ENCODE measurements at regions not wholly inside any gene's neighbourhood (a gene's known extent, or its start where the extent isn't known, plus 50 kb on each side); places are given as distances from the start of the nearest gene placed in this dataset.

GRCh38 chr15:39432912-39433348 lies 147.9 kb upstream of the THBS1 start:
- CTCF ChIA-PET: no interaction called here
- TF ChIP-seq, protein P1, sequence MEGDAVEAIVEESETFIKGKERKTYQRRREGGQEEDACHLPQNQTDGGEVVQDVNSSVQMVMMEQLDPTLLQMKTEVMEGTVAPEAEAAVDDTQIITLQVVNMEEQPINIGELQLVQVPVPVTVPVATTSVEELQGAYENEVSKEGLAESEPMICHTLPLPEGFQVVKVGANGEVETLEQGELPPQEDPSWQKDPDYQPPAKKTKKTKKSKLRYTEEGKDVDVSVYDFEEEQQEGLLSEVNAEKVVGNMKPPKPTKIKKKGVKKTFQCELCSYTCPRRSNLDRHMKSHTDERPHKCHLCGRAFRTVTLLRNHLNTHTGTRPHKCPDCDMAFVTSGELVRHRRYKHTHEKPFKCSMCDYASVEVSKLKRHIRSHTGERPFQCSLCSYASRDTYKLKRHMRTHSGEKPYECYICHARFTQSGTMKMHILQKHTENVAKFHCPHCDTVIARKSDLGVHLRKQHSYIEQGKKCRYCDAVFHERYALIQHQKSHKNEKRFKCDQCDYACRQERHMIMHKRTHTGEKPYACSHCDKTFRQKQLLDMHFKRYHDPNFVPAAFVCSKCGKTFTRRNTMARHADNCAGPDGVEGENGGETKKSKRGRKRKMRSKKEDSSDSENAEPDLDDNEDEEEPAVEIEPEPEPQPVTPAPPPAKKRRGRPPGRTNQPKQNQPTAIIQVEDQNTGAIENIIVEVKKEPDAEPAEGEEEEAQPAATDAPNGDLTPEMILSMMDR (IDR thresholded peaks at IDR 0.05): no peak
- no peak for TF ChIP-seq FOXJ3 (CRISPR knock-in tag; IDR thresholded peaks at IDR 0.05)
- no peak for TF ChIP-seq TCF12 (IDR thresholded peaks at IDR 0.05)
- TF ChIP-seq TAF1 (IDR thresholded peaks at IDR 0.05; ENCODE audit: borderline replicate concordance, low read depth, low read length): no peak
- TF ChIP-seq RXRA (IDR thresholded peaks at IDR 0.05; ENCODE audit: borderline replicate concordance, low read depth): no peak
- no peak for TF ChIP-seq FOSL2 (IDR thresholded peaks at IDR 0.05; ENCODE audit: borderline replicate concordance, low read depth)
- TF ChIP-seq, protein P2, sequence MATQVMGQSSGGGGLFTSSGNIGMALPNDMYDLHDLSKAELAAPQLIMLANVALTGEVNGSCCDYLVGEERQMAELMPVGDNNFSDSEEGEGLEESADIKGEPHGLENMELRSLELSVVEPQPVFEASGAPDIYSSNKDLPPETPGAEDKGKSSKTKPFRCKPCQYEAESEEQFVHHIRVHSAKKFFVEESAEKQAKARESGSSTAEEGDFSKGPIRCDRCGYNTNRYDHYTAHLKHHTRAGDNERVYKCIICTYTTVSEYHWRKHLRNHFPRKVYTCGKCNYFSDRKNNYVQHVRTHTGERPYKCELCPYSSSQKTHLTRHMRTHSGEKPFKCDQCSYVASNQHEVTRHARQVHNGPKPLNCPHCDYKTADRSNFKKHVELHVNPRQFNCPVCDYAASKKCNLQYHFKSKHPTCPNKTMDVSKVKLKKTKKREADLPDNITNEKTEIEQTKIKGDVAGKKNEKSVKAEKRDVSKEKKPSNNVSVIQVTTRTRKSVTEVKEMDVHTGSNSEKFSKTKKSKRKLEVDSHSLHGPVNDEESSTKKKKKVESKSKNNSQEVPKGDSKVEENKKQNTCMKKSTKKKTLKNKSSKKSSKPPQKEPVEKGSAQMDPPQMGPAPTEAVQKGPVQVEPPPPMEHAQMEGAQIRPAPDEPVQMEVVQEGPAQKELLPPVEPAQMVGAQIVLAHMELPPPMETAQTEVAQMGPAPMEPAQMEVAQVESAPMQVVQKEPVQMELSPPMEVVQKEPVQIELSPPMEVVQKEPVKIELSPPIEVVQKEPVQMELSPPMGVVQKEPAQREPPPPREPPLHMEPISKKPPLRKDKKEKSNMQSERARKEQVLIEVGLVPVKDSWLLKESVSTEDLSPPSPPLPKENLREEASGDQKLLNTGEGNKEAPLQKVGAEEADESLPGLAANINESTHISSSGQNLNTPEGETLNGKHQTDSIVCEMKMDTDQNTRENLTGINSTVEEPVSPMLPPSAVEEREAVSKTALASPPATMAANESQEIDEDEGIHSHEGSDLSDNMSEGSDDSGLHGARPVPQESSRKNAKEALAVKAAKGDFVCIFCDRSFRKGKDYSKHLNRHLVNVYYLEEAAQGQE (IDR thresholded peaks at IDR 0.05; ENCODE audit: low read depth, low read length): no peak
- no peak for TF ChIP-seq EP300 (IDR thresholded peaks at IDR 0.05; ENCODE audit: borderline replicate concordance in 1 of 2, low read depth in 1 of 2, low read length in 1 of 2)
- no peak for TF ChIP-seq SIN3A (IDR thresholded peaks at IDR 0.05; ENCODE audit: borderline replicate concordance, low read depth, low read length)
- TF ChIP-seq EZH2phosphoT487 (IDR thresholded peaks at IDR 0.05; ENCODE audit: borderline replicate concordance, low read depth): no peak
- no peak for TF ChIP-seq MEF2A (IDR thresholded peaks at IDR 0.05; ENCODE audit: borderline replicate concordance, low read depth)
- no peak for TF ChIP-seq MXI1 (IDR thresholded peaks at IDR 0.05; ENCODE audit: low read depth, low read length)
- no peak for TF ChIP-seq PBX3 (IDR thresholded peaks at IDR 0.05)
- no peak for TF ChIP-seq NFIC (IDR thresholded peaks at IDR 0.05; ENCODE audit: borderline replicate concordance)
- no peak for TF ChIP-seq GABPA (IDR thresholded peaks at IDR 0.05; ENCODE audit: low read depth)
- no peak for TF ChIP-seq YY1 (IDR thresholded peaks at IDR 0.05; ENCODE audit: low read depth)
- no peak for TF ChIP-seq GATA2 (CRISPR knock-in tag; IDR thresholded peaks at IDR 0.05)
- no peak for TF ChIP-seq TEAD4 (IDR thresholded peaks at IDR 0.05; ENCODE audit: borderline replicate concordance, insufficient read depth)
- TF ChIP-seq SMC3 (IDR thresholded peaks at IDR 0.05; ENCODE audit: low read depth, low read length): no peak
- TF ChIP-seq, protein P3, sequence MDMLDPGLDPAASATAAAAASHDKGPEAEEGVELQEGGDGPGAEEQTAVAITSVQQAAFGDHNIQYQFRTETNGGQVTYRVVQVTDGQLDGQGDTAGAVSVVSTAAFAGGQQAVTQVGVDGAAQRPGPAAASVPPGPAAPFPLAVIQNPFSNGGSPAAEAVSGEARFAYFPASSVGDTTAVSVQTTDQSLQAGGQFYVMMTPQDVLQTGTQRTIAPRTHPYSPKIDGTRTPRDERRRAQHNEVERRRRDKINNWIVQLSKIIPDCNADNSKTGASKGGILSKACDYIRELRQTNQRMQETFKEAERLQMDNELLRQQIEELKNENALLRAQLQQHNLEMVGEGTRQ (IDR thresholded peaks at IDR 0.05; ENCODE audit: borderline replicate concordance, low read depth, low read length): no peak
- H3K9me2 ChIP-seq: no peaks in the 10 kb centered on the region
- 76% methylated on average over 3 of the region's 3 CpGs for WGBS (ENCODE audit: low lambda C conversion rate)
- DNase-seq: no peak
- no peak overlapping the region for H2AFZ ChIP-seq (ENCODE audit: low read depth)
- H4K20me1 ChIP-seq (ENCODE audit: insufficient read depth): no peaks in the 10 kb centered on the region
- no peak overlapping the region for H3K4me3 ChIP-seq (ENCODE audit: low read depth in 2 of 2, low read length in 1 of 2)
- no peak overlapping the region for H3K9ac ChIP-seq
- no peak overlapping the region for H3K27ac ChIP-seq (ENCODE audit: low read depth in 2 of 2, low read length in 1 of 2)
- H3K4me2 ChIP-seq: no peak overlapping the region
- H3F3A ChIP-seq (replicated peaks; ENCODE audit: insufficient read depth): peaks cover 11% of the 10 kb centered on the region
- no peaks in the 10 kb centered on the region for H3K36me3 ChIP-seq (replicated peaks in 1 of 2; ENCODE audit: control insufficient read depth in 1 of 2, insufficient read depth in 2 of 2, low read length in 1 of 2)
- peaks cover 0 to 7% of the 10 kb centered on the region in 2 experiments; a peak in 1 of 4 replicates for H3K4me1 ChIP-seq (ENCODE audit: control insufficient read depth in 1 of 2, insufficient read depth in 2 of 2, low read depth in 1 of 2, low read length in 1 of 2)
- no peaks in the 10 kb centered on the region for H3K27me3 ChIP-seq (ENCODE audit: insufficient read depth)
- POLR2A ChIA-PET: no interaction called here
- no peaks in the 10 kb centered on the region for H3K79me2 ChIP-seq (ENCODE audit: insufficient read depth)
- no peaks in the 10 kb centered on the region for H3K9me3 ChIP-seq

Data from SK-N-SH (cell line).